ENCODE measurements at regions not wholly inside any gene's neighbourhood (a gene's known extent, or its start where the extent isn't known, plus 50 kb on each side); places are given as distances from the start of the nearest gene placed in this dataset.
"Not testable (repeated sequence)": the region's sequence is repeated elsewhere in the genome, so short reads cannot be mapped to it uniquely, and the experiment has no call there.

DNA sequence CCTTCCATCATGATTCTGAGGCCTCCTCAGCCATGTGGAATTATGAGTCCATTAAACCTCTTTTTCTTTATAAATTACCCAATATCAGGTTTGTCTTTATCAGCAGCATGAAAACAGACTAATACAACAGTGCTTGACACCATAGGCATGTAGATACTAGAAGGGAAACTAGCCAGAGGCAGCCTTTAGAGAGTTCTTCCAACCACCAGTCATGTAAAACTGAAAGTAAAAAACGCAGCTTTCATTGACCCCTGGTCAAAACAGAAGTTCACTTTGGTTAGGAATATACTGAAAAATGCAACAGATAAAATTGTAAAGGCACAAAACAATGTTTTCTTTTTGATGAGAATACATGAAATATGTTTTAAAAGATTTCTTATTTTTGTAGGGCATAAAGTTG, 122.8 kb upstream of the L3MBTL4 start:
- no peak for DNase-seq

GRCh38 chr18:6541131-6541679, 126.5 kb upstream of the L3MBTL4 start:
- DNase-seq: not testable (repeated sequence)

- no peak for DNase-seq
These were observed 127.6 kb upstream of the L3MBTL4 start for GRCh38 chr18:6542296-6542695.

- no peak for DNase-seq
These were observed 128.7 kb upstream of the L3MBTL4 start for GRCh38 chr18:6543330-6543908.

GRCh38 chr18:6546229-6546628, 131.5 kb upstream of the L3MBTL4 start:
- no peak for DNase-seq

- no peak for DNase-seq
These were observed 132.8 kb upstream of the L3MBTL4 start for GRCh38 chr18:6547476-6547875.

DNA sequence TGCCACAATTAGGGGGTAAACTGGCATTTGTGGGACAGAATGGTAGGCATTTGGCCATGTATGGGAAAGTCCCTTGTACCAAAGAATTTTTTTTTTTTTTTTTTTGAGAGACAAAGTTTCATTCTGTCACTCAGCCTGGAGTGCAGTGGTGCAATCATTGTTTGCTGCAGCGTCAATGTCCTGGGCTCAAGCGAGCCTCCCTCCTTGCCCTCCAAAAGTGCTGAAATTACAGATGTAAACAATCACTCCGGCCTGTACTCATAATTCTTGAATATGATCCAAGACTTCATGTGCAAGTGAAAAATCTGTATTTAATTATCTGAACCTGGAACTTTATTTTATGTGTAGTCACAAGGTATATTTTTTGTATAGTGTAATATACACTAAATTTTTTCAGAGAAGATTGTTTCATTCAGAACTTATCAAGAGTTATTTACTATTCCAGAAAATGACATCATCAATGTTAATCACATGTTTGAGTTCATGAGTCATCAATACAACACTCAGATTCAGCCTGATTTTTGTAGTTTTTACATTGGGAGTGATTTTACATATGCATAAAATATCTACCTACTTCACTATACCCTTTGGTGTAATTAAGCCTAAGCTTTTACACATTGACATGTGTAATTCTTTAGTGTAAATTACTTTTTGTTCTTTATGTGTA, 138.7 kb upstream of the L3MBTL4 start:
- DNase-seq: no peak

GRCh38 chr18:6557057-6557769, 142.5 kb upstream of the L3MBTL4 start:
- DNase-seq: no peak

DNA sequence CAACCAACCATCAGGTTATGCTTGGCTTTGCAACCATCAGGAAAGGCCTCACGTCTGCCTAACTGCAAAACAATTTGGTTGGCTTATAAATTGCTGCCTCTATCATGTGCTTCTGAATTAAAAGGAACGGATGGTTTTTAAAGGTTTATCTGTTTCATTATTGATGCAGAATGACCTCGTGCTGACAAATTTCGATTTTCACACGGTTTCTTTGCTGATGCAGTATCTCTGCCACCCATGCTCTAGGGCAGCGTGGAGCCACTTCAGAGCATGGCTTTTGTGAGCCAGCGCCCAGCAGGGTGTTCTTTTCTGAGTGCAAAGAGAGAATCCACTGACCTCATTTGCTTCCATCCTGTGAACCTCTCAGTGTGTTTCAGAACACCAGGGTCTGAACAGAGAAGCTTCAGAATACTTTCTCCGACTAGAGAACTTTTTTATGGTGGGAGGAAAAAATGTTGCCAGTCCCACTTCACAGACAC, 143.1 kb upstream of the L3MBTL4 start:
- no peak for DNase-seq

GRCh38 chr18:6558446-6559156, 143.9 kb upstream of the L3MBTL4 start:
- DNase-seq: no peak

DNA sequence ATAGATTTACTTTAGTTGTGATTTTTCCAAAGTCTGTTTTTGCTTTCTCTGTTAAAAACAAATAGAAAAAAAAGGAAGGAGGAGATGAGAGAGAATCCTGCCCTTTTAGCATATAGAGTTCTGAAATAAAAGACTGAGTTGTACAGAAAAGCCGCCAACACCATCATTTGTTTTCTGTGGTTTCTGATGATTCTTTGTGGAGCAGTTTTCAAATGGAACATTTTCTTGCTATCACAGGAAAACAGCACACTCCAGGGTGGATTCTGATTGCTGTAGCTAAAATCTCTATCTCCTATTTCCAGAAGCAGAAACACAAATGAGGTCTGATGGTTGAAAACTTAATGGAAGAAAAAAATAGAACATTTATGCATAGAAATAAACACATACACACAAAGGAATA, 144.6 kb upstream of the L3MBTL4 start:
- DNase-seq: no peak

DNA sequence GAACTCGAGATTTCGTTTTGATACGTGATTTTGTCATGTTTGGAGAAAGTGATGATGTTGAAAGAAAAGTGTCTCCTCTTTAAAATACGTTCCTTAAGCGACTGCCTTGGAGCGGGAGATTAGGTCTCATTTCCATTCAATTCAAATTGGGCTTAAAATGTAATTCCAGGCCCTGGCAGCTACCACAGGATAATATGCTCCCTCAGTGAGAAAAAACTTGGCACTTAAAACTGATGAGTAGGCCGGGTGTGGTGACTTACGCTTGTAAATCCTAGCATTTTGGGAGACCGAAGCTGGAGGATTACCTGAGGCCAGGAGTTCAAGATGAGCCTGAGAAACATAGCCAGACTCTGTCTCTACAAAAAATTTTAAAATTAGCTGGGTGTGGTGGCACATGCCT, 146.3 kb upstream of the L3MBTL4 start:
- no peak for DNase-seq

GRCh38 chr18:6561420-6561861, 146.7 kb upstream of the L3MBTL4 start:
- DNase-seq: no peak

DNA sequence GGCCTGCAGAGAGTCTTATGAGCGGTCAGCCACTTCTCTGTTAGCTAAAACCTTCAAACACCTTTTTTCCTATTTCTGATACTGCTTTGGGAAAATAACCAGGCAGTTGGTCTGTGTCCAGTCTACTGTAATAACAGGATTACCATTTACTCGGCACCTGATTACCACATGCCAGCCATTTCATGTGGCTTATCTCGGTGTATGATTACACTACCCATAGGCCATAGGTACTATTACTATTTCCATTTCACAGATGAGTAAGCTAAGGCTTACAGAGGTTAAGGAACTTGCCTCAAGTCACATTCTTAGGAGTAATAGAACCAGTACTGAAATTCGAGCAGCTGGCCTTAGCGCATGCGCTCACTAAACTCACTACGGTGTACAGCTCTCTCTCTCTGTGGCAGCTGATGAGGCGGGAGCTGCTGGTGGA, 147.2 kb upstream of the L3MBTL4 start:
- DNase-seq: no peak

- no peak for DNase-seq
These were observed 149.2 kb upstream of the L3MBTL4 start for GRCh38 chr18:6563896-6564295.

GRCh38 chr18:6564950-6565814, 150.5 kb upstream of the L3MBTL4 start:
- no peak for DNase-seq

DNA sequence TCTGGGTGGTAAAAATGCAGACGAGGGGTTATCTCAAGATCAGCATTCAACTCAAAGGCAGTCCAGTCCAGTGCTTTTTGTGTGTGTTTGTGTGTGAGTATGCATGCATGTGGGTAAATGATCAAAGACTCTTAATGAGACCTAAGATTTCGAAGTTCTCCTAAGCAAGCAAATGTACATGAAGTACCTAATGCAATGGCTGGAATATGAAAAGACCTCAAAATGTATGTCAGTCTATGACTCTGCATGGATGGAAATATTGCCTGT, 151.0 kb upstream of the L3MBTL4 start:
- DNase-seq: no peak

GRCh38 chr18:6566338-6566911, 151.7 kb upstream of the L3MBTL4 start:
- DNase-seq: no peak

DNA sequence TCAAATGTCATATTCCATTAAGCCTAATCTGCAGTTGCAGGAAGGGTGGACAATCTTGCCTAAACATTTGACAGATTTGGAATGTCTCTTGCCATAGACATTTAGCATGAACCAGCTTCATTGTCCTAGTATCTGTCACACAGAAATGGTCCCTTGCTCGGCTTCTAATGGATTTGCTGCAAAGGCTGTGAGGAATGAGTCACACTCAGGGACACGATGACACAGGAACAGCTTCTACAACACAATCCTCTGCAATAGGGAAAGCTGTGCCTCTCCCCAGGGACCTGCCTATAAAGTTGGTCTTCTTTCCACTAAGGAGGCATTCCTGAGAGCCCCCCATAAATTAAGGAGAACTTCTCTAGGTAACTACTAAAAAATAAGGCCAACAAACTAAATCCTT, 155.1 kb upstream of the L3MBTL4 start:
- DNase-seq: no peak

DNA sequence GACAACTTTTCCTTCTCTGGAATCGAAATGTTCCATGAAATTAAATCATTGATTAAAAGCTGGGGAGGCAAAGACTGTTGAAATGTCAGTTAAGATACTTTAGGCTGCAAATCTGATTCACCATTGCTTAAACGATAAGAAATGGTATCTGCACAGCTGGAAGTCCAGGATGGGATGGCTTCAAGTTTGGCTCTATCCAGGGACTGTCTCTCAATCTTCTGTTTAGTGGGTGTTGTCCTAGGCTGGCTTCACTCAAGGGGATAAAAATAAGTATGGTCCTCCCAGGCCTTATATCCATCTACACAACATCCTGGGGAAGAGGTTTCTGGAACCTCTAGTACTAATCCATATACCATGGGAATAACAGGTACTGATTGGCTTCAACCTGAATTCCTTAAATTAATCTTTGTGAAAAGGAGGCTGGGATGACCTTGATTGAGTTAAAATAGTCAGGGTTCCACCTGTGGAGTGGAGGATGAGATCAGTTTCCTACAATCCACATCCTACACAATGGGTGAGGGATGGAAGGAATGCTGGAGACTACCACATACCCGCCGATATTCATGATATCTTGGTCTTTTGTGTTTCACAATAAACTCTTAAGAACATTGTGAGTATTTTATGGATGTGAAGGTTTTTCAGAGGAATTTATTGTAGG, 156.0 kb upstream of the L3MBTL4 start:
- no peak for DNase-seq

- DNase-seq: no peak
These were observed 156.5 kb upstream of the L3MBTL4 start for GRCh38 chr18:6571239-6571602.

- DNase-seq: not testable (repeated sequence)
These were observed 157.3 kb upstream of the ARHGAP28 start for GRCh38 chr18:6572192-6572591.

All from T1000 (cell line).